Hepatocyte (in vitro differentiated cells): ENCODE measurements at regions not wholly inside any gene's neighbourhood (a gene's known extent, or its start where the extent isn't known, plus 50 kb on each side); places are given as distances from the start of the nearest gene placed in this dataset.

Experiments
- DNase-seq: peaks from one replicate; pipeline ENCODE4 v3.0.0-alpha.2; 2016; ENCODE audit warnings: low spot score
- H2AFZ ChIP-seq: fragments of 200-600 bp; sonication (generic); 2 replicates; pipeline ENCODE4 v1.6.0; 2016; ENCODE audit warnings: antibody characterized with exemption, mild to moderate bottlenecking
- H3K27ac ChIP-seq: fragments of 200-600 bp; sonication (generic); 2 replicates; pipeline ENCODE4 v1.5.1; 2016; ENCODE audit warnings: mild to moderate bottlenecking
- H3K27me3 ChIP-seq: fragments of 200-600 bp; sonication (generic); 2 replicates; pipeline ENCODE4 v1.6.1; 2016
- H3K36me3 ChIP-seq: fragments of 200-600 bp; sonication (generic); replicated peaks from 2 replicates; pipeline ENCODE4 v1.5.1; 2016; ENCODE audit warnings: low read depth; ENCODE audit not compliant: insufficient read depth
- H3K4me1 ChIP-seq: fragments of 200-600 bp; sonication (generic); 2 replicates; pipeline ENCODE4 v1.5.1; 2016; ENCODE audit warnings: mild to moderate bottlenecking, moderate library complexity; ENCODE audit not compliant: insufficient read depth
- H3K4me2 ChIP-seq: fragments of 200-600 bp; sonication (generic); 2 replicates; pipeline ENCODE4 v1.6.0; 2016
- H3K4me3 ChIP-seq: fragments of 200-600 bp; sonication (generic); 2 replicates; pipeline ENCODE4 v1.5.1; 2016; ENCODE audit warnings: mild to moderate bottlenecking
- H3K79me2 ChIP-seq: fragments of 200-600 bp; sonication (generic); 2 replicates; pipeline ENCODE4 v1.6.0; 2017; ENCODE audit warnings: mild to moderate bottlenecking
- H3K9me2 ChIP-seq: fragments of 200-600 bp; sonication (generic); replicated peaks from 2 replicates; pipeline ENCODE4 v1.6.0; 2017; ENCODE audit warnings: mild to moderate bottlenecking; ENCODE audit not compliant: insufficient read depth
- H3K9me3 ChIP-seq: fragments of 200-600 bp; sonication (generic); 2 replicates; pipeline ENCODE4 v1.5.1; 2016; ENCODE audit warnings: low read depth, mild to moderate bottlenecking
- H4K20me1 ChIP-seq: fragments of 200-600 bp; sonication (generic); 2 replicates; pipeline ENCODE4 v1.6.0; 2016; ENCODE audit warnings: mild to moderate bottlenecking; ENCODE audit not compliant: insufficient read depth, poor library complexity, severe bottlenecking
- CTCF ChIP-seq: fragments of 200-600 bp; sonication (generic); IDR thresholded peaks from 2 replicates; pipeline ENCODE4 v1.5.1; 2016; ENCODE audit warnings: antibody characterized with exemption, mild to moderate bottlenecking; ENCODE audit not compliant: poor library complexity
- EZH2 ChIP-seq: fragments of 200-600 bp; sonication (generic); IDR thresholded peaks from 2 replicates; pipeline ENCODE4 v1.6.1; 2016; ENCODE audit warnings: antibody characterized with exemption, mild to moderate bottlenecking, borderline replicate concordance
- EZH2phosphoT487 ChIP-seq: fragments of 200-600 bp; sonication (generic); IDR thresholded peaks from one replicate; pipeline ENCODE4 v1.6.1; 2018; ENCODE audit warnings: antibody characterized with exemption, mild to moderate bottlenecking, low read depth, moderate library complexity; ENCODE audit not compliant: unreplicated experiment, severe bottlenecking
- WGBS: methylation state at CpG from one replicate; pipeline ENCODE4 v1.1.6; 2016; ENCODE audit warnings: low lambda C conversion rate; ENCODE audit errors: missing lambda C conversion rate; 5-methylcytosine and 5-hydroxymethylcytosine counted together

- no peaks in the 10 kb centered on the region for H3K9me2 ChIP-seq
- no peak for TF ChIP-seq CTCF
- no peak for TF ChIP-seq EZH2phosphoT487
- no peak for TF ChIP-seq EZH2
- H3K4me3 ChIP-seq: no peak overlapping the region
- H4K20me1 ChIP-seq: no peaks in the 10 kb centered on the region
- no peaks in the 10 kb centered on the region for H3K4me1 ChIP-seq
- H3K9me3 ChIP-seq: no peaks in the 10 kb centered on the region
- H3K27ac ChIP-seq: no peak overlapping the region
- no peaks in the 10 kb centered on the region for H3K27me3 ChIP-seq
- H2AFZ ChIP-seq: no peak overlapping the region
- no peaks in the 10 kb centered on the region for H3K79me2 ChIP-seq
- no peak overlapping the region for H3K4me2 ChIP-seq
- DNase-seq: no peak
- WGBS: 81% methylated on average over 19 of the region's 20 CpGs
- no peaks in the 10 kb centered on the region for H3K36me3 ChIP-seq
Measured at GRCh38 chr10:118809357-118810220, 54.8 kb upstream of the CACUL1 start.

GRCh38 chr10:118810796-118811505 lies 56.2 kb upstream of the CACUL1 start:
- no peaks in the 10 kb centered on the region for H3K4me1 ChIP-seq
- no peak for TF ChIP-seq CTCF
- DNase-seq: no peak
- H4K20me1 ChIP-seq: no peaks in the 10 kb centered on the region
- H3K9me3 ChIP-seq: no peaks in the 10 kb centered on the region
- H3K27ac ChIP-seq: no peak overlapping the region
- H3K4me2 ChIP-seq: no peak overlapping the region
- 69% methylated on average over 5 of the region's 5 CpGs for WGBS
- no peaks in the 10 kb centered on the region for H3K36me3 ChIP-seq
- no peak overlapping the region for H3K4me3 ChIP-seq
- H3K27me3 ChIP-seq: no peaks in the 10 kb centered on the region
- H3K9me2 ChIP-seq: no peaks in the 10 kb centered on the region
- no peak overlapping the region for H2AFZ ChIP-seq
- H3K79me2 ChIP-seq: no peaks in the 10 kb centered on the region

- H3K27me3 ChIP-seq: no peaks in the 10 kb centered on the region
- no peaks in the 10 kb centered on the region for H3K9me2 ChIP-seq
- 85% methylated on average over 13 of the region's 13 CpGs for WGBS
- no peak for TF ChIP-seq EZH2phosphoT487
- no peak for TF ChIP-seq CTCF
- no peak for TF ChIP-seq EZH2
- no peak overlapping the region for H3K27ac ChIP-seq
- no peak overlapping the region for H3K4me3 ChIP-seq
- no peak overlapping the region for H3K4me2 ChIP-seq
- H3K4me1 ChIP-seq: no peaks in the 10 kb centered on the region
- no peak for DNase-seq
- no peak overlapping the region for H2AFZ ChIP-seq
- no peaks in the 10 kb centered on the region for H3K9me3 ChIP-seq
- H3K36me3 ChIP-seq: no peaks in the 10 kb centered on the region
- no peaks in the 10 kb centered on the region for H3K79me2 ChIP-seq
- no peaks in the 10 kb centered on the region for H4K20me1 ChIP-seq
Measured at GRCh38 chr10:118811675-118812392, 57.1 kb upstream of the CACUL1 start.
